HL-60 (cell line): ENCODE measurements at regions not wholly inside any gene's neighbourhood (a gene's known extent, or its start where the extent isn't known, plus 50 kb on each side); places are given as distances from the start of the nearest gene placed in this dataset.

Source experiments
- CTCF ChIP-seq: IDR thresholded peaks from one replicate; pipeline ENCODE4 v1.5.1; 2011; ENCODE audit warnings: low read length, control low read depth, inconsistent platforms; ENCODE audit not compliant: insufficient read depth
- GABPA ChIP-seq: IDR thresholded peaks from 2 replicates; pipeline ENCODE4 v1.6.1; 2012; ENCODE audit warnings: low read depth
- POLR2AphosphoS5 ChIP-seq: IDR thresholded peaks from 2 replicates; pipeline ENCODE4 v1.6.1; 2012; ENCODE audit warnings: low read depth
- REST ChIP-seq: IDR thresholded peaks from 2 replicates; pipeline ENCODE4 v1.6.1; 2012; ENCODE audit warnings: low read depth; ENCODE audit not compliant: insufficient replicate concordance

GRCh38 chr16:52932321-52932720, 120.4 kb downstream of the CHD9NB start:
- TF ChIP-seq POLR2AphosphoS5 (no peak), CTCF (no peak), GABPA (no peak), REST (no peak)
